ENCODE measurements at regions not wholly inside any gene's neighbourhood (a gene's known extent, or its start where the extent isn't known, plus 50 kb on each side); places are given as distances from the start of the nearest gene placed in this dataset.

- no peak overlapping the region for H3K4me3 ChIP-seq (ENCODE audit: control insufficient read depth, low read depth, low read length)
- TF ChIP-seq CTCF (IDR thresholded peaks at IDR 0.05; ENCODE audit: control insufficient read depth, insufficient read depth, low read depth, low read length, missing control alignments): no peak
- no peak for DNase-seq (ENCODE audit: low read depth)
These were observed 114.2 kb downstream of the OLFM1 start for GRCh38 chr9:135201711-135202110.

GRCh38 chr9:135204177-135204576 lies 116.7 kb downstream of the OLFM1 start:
- DNase-seq (ENCODE audit: low read depth): no peak
- no peak overlapping the region for H3K4me3 ChIP-seq (ENCODE audit: control insufficient read depth, low read depth, low read length)
- TF ChIP-seq CTCF (IDR thresholded peaks at IDR 0.05; ENCODE audit: control insufficient read depth, insufficient read depth, low read depth, low read length, missing control alignments): no peak

DNA sequence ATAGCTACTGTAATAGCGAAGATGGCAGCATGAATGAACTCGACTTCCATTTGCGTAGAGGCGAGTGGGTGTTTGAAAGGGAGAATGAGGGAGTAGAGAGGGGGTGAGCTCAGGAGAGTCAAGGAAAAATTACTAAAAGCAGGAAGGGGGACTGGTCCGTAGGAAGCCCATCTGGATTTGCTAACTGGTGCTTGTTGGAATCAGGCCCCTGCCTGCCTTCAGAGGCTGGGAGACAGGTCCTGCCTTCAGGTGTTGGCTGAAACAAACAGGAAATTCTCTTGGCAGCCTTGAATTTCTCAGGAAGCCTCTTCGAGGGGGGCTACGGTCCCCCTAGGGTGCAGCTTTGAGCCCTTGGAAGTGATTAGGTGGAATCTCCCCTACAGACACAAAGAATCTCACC lies 121.7 kb downstream of the OLFM1 start:
- no peak for DNase-seq (ENCODE audit: low read depth)
- H3K4me3 ChIP-seq (ENCODE audit: control insufficient read depth, low read depth, low read length): no peak overlapping the region
- no peak for TF ChIP-seq CTCF (IDR thresholded peaks at IDR 0.05; ENCODE audit: control insufficient read depth, insufficient read depth, low read depth, low read length, missing control alignments)

- no peak for DNase-seq (ENCODE audit: low read depth)
These were observed 122.4 kb downstream of the OLFM1 start for GRCh38 chr9:135209852-135210251.

DNA sequence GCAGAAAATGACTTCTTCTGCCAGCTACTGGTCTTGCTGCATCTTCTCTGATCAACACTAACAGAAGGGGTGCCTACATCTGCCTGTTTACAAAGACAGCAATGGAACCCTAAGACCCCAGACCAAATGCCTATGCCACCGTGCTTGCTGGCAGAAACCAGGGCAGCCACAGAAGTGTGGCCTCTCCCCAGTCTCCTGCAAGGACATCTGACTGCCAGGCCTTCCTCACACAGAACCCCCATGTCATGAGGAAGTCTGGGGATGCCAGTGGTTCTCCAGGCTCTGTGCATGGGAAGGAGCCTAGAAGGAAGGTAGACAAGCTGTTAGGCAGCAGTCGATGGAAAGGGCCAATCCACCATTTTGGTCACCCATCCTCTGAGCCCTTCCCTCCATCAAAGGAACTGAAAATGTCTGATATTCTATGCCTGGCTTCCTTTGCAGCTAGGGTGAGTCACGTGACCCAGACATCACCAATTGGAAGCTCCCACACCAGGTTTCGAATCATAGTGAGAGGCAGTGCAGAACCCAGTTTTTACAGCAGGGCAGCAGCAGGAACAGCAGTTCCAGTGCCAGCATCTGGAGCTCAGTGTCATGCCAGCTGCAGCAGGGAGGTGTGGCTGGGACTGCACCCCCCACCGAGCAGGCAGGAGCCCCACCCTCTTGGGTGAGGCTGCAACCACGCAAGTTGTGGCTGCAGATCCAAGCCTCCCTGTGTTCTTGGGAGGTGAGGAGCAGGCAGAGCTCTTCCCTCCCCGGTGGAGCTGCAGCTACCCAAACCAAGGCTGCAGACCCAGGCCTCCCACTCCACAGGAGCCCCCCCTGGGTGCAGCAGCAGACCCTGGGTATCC lies 123.4 kb downstream of the OLFM1 start:
- no peak for DNase-seq (ENCODE audit: low read depth)
- no peak overlapping the region for H3K4me3 ChIP-seq (ENCODE audit: control insufficient read depth, low read depth, low read length)
- TF ChIP-seq CTCF (IDR thresholded peaks at IDR 0.05; ENCODE audit: control insufficient read depth, insufficient read depth, low read depth, low read length, missing control alignments): no peak

More at GRCh38 chr9:135209852-135210251, 122.4 kb downstream of the OLFM1 start:
- H3K4me3 ChIP-seq (ENCODE audit: control insufficient read depth, low read depth, low read length): no peak overlapping the region
- TF ChIP-seq CTCF (IDR thresholded peaks at IDR 0.05; ENCODE audit: control insufficient read depth, insufficient read depth, low read depth, low read length, missing control alignments): no peak

GRCh38 chr9:135211524-135211890 lies 124.0 kb downstream of the OLFM1 start:
- no peak for DNase-seq (ENCODE audit: low read depth)
- TF ChIP-seq CTCF (IDR thresholded peaks at IDR 0.05; ENCODE audit: control insufficient read depth, insufficient read depth, low read depth, low read length, missing control alignments): no peak
- H3K4me3 ChIP-seq (ENCODE audit: control insufficient read depth, low read depth, low read length): no peak overlapping the region

Data from AG09309 (cell line).